HG03108 (cell line): ENCODE measurements at regions not wholly inside any gene's neighbourhood (a gene's known extent, or its start where the extent isn't known, plus 50 kb on each side); places are given as distances from the start of the nearest gene placed in this dataset.

Source experiments
- ATAC-seq: cut with Tn5 transposase; IDR thresholded peaks from one replicate; pipeline ENCODE4 v1.9.1; 2021; ENCODE audit warnings: moderate library complexity; ENCODE audit not compliant: unreplicated experiment

- no peak for ATAC-seq
These were observed 332.5 kb upstream of the FAM241A start for GRCh38 chr4:111812760-111813159.

- no peak for ATAC-seq
These were observed 331.6 kb upstream of the FAM241A start for GRCh38 chr4:111813555-111814140.

GRCh38 chr4:111814961-111815360, 330.3 kb upstream of the FAM241A start:
- ATAC-seq: no peak

- no peak for ATAC-seq
These were observed 323.9 kb upstream of the FAM241A start for GRCh38 chr4:111821342-111821741.

GRCh38 chr4:111836601-111837000, 308.7 kb upstream of the FAM241A start:
- no peak for ATAC-seq

GRCh38 chr4:111837761-111838160, 307.5 kb upstream of the FAM241A start:
- ATAC-seq: no peak

GRCh38 chr4:111838406-111838930, 306.8 kb upstream of the FAM241A start:
- ATAC-seq: no peak

GRCh38 chr4:111839141-111839540, 306.1 kb upstream of the FAM241A start:
- no peak for ATAC-seq

- no peak for ATAC-seq
These were observed 302.9 kb upstream of the FAM241A start for GRCh38 chr4:111842336-111842735.

- no peak for ATAC-seq
These were observed 297.8 kb upstream of the FAM241A start for GRCh38 chr4:111847296-111848008.

GRCh38 chr4:111849746-111850284, 295.4 kb upstream of the FAM241A start:
- no peak for ATAC-seq

GRCh38 chr4:111854494-111855087, 290.7 kb upstream of the FAM241A start:
- ATAC-seq: peak; percentile 52

- ATAC-seq: no peak
These were observed 289.9 kb upstream of the FAM241A start for GRCh38 chr4:111855308-111855707.

GRCh38 chr4:111864066-111864465, 281.2 kb upstream of the FAM241A start:
- no peak for ATAC-seq

- ATAC-seq: no peak
These were observed 275.9 kb upstream of the FAM241A start for GRCh38 chr4:111869339-111869738.

- no peak for ATAC-seq
These were observed 273.5 kb upstream of the FAM241A start for GRCh38 chr4:111871802-111872201.

GRCh38 chr4:111873801-111874200, 271.5 kb upstream of the FAM241A start:
- no peak for ATAC-seq

GRCh38 chr4:111879539-111879938, 265.7 kb upstream of the FAM241A start:
- no peak for ATAC-seq

- ATAC-seq: no peak
These were observed 265.1 kb upstream of the FAM241A start for GRCh38 chr4:111880116-111880515.

- ATAC-seq: no peak
These were observed 261.7 kb upstream of the FAM241A start for GRCh38 chr4:111883557-111883999.

GRCh38 chr4:111890412-111890811, 254.8 kb upstream of the FAM241A start:
- ATAC-seq: no peak

- ATAC-seq: no peak
These were observed 239.7 kb upstream of the FAM241A start for GRCh38 chr4:111905511-111905910.
